ENCODE measurements at regions not wholly inside any gene's neighbourhood (a gene's known extent, or its start where the extent isn't known, plus 50 kb on each side); places are given as distances from the start of the nearest gene placed in this dataset.
A peak's percentile ranks its signal among the peaks of the same experiment; 100 is the strongest.
"Not testable (repeated sequence)": the region's sequence is repeated elsewhere in the genome, so short reads cannot be mapped to it uniquely, and the experiment has no call there.

DNA sequence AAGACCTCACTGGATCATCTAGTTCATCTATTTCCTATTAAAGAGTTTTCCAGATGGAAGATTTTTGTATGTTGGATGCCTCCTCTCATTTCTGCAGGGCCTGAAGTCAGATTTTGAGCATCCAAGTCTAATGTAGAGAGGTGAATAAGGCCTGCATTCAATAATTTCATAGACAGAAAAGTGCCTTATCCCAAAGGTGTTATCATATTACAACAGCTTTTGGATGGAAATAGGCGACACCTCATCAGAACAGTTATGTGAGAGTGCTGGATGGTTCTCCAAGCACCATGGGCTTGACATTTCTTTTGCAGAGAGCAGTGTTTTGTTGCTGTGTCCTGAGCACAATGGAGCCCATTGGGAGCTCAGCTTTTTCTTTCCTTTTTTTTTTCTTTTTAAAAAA lies 162.4 kb upstream of the MEOX2 start:
- no peak for DNase-seq

DNA sequence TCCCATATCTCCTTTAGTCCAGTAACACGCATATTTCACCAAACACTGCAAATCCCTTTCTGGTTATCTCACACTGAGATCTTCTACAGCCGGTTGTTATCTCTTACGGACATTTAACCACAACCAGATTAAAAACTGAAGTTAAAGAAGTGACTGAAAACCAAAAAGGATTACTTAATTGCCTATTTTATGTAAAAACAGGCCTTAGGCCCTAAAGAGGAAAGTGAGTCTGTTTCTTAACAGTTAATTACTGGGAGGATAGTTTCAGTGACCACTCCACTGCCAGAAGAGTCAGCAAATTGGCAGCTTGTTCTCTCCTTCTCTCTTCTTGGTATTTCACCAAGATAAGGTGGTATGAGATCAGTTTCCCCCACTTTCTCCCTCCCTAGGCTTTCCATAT lies 161.9 kb upstream of the MEOX2 start:
- DNase-seq: no peak

DNA sequence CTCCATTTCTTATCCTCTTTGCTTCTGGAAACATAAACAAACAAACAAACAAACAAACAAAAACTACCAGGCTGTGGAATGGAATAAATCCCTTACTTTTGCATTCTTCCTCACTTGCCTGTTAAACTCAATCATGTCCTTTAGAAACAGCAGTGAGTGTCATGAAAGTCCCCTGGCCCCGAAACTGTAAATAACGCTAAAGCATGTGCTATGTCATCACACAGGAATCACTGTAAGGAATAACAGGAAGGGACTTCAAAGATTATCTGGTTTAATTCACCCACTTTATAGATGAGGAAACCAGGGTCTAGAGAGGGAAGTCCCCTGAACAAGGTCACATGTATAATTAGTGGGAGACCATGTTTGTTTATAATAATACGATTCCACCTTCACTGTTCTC lies 159.4 kb upstream of the MEOX2 start:
- no peak for DNase-seq

DNA sequence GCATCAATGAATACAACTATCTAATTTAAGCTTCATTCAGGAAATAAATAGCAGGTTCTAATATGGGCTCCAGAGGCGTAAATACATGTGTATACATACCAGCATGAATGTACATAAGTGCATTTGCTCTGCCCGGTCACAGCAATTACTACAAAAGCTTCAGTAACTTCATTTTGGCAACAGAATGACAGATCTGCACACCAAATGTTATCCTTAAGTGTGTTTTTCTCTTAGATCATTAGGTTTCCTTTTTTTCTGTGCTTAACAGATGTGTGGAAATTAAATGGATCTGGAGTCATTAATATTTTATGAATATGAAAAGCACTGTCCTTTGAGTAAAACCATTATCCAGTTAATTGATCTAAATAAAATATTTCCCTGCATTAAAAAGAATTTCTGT lies 159.0 kb upstream of the MEOX2 start:
- DNase-seq: no peak

DNA sequence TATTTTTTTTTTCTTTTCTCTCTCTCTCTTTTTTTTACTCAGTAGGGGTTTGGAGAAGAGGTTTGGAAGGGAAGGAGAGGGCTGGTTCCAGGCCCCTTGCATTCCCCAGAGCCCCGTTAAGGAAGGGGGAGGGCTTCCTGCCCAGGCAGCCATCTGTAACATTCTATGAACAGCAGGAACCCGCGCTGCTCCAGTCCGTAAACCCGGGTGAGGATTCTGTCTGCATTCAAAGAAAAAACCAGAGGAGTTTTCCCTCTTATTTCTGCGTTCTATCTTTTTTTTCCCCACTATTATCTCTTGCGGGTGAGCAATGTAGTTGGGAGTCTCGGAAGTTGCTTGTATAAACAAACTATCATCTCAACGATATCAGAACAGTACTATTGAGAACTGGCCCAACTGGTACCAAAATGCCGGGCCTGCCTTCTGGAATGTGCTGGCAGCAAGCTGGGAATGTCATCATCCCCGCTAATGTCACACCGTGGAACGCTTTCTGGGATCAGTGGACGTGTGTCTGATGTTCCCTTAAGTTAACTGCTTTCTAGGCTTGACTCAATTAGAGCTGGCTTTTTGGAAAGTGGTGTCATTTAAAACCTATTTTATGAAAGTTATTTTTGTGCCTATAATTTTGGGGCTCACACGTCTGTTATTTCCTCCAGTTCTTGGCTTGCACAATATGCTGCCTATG lies 153.1 kb upstream of the MEOX2 start:
- no peak for DNase-seq

DNA sequence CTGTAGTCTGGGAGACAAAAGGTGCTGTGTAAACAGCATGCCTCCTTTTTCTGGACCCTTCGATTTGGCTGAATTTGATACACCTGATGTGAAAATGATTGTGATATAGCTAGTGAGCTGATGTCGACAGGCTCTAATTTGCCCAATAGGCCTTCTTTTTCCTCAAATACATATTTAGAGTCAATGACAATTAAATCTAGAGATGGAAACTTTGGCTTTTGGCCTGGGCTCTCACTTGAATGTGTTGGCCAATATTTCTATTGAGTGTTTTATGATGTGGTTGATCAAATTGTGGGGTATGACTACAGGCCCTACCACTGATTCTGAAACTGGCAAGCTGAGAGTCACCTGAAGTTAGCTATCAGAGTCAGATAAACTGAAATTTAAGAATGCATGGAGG lies 151.8 kb upstream of the MEOX2 start:
- no peak for DNase-seq

DNA sequence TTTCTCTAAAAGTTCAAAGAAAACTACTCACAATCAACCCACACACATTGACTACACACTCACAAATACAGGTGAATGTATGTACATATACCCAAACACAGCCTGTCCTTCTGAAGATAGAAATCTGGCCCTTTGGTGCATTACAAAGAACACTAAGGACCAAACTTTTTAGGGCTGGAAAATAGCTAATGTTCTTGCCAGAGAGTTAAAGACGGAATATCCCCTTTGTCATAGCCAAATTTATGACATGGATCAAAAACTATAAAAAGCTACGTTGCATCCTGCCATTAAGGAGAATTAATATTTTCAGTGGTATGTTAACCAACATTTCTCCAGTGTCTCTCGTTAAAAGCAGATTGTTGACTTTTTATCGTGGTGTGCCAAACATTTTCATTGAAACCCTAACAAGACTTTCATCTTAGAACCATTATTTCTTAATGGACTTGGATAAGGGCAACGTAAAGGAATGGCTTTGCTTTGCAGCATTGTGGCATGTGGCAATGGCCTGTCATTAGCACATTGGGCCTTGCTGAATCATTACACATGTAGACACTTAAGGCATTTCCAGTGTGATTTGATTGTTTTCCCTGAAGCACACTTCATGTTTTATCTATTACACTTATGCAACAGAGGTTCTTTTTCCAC lies 150.9 kb upstream of the MEOX2 start:
- no peak for DNase-seq

DNA sequence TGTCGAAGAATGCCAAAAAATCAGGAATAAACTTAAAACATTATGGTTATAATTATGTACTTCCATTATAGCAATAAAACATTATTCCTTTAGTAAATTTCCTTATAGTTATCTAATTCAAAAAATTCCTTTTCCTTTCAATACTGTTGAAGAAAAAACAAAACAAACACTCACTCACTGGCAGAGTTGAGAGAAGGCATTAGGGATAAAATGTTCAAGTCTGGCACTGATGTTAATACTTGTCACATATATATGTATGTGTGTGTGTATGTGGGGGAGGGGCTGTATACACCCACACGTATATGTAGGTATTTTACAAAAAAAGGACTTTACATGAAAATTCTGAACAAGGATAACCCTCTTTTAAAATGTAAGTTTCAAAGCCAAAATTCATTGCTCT lies 150.2 kb upstream of the MEOX2 start:
- DNase-seq: no peak

DNA sequence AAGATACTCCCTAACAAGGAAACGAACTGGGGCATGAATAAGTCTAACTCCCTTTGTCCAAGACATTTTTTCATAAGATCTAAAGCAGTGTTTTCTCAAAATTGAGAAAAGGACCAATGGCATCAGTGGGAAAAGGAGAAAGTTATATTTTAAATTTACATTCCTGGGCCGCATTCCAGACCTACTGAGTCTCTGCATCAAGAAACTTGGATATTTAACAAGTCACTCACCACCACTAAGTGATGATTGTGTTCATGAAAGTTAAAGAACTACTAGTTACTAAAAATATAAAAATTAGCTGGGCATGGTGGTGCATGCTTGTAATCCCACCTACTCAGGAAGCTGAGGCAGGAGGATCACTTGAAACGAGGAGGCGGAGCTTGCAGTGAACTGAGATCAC lies 149.6 kb upstream of the MEOX2 start:
- no peak for DNase-seq

DNA sequence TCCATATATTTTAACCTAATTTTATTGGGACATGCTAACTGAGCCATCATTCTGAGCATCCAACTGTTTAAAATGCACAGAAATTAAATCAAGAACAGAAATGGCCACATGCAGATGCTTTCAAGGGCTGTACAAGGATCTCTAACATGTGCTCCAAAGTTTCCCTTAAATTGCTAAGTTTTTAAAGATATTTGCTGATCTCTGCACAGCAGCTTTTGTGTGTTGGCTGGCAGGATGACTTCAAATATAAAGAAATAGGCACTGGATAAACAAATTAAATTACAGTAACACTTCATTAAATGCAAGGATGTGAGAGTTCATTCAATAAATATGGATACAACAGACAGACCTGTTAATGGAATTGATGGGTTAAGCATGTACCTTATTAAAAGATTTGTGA lies 148.0 kb upstream of the MEOX2 start:
- no peak for DNase-seq

DNA sequence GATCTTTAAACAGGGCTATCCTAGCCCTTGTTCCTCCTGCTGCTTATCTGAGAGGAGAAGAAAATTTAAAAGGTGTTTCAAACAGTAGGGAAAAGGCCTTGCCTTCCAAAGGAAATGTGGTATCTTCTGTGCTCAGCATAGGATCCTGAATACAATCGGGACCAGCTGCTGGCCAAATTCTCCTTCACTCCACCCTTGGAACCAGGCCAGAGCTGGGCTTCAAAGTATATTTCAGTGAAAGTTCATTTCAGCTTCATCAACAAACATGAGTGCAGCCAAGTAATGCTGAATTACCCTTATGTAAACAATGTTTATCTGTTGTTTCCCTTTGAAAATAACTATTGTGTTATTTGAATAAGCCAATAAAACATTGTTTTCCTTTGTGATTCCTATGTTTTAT lies 146.5 kb upstream of the MEOX2 start:
- peak; percentile 84 for DNase-seq

DNA sequence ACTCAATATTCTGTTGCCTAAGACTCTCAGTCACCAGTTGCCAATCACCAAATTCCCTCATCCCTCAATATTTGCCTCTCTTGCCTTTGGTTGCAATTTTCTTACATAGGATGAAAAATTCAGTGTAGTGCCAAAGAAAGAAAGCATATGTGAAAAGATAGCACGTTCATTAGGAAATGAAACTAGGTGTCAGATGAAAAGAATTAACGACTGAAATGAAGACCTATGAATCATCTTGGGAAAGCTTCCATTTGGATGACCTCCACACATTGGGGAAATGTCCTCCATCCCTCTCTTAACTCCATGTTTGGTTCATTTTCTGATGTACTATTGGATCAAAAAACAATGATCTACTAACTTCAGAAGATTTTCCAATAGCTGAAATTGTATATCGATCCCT lies 145.1 kb upstream of the MEOX2 start:
- no peak for DNase-seq

DNA sequence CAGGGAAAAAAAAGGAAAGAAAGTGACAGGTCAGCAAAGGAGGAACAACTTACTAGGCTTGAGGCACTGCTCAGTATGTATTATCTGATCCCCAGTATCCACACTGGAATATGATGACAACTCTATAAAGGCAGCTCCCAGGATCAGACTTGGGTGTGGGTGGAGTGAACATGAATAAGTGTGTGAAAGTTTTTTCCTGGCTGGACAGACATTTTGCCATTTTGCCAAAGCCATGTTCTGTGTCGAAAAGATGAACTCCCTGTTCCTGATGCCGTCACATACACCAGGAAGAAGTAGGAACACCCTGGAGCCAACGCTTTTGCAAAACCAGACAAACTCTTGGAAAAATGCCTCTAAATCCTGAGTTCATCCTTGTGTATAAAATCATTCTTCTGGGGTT lies 143.2 kb upstream of the MEOX2 start:
- DNase-seq: no peak

DNA sequence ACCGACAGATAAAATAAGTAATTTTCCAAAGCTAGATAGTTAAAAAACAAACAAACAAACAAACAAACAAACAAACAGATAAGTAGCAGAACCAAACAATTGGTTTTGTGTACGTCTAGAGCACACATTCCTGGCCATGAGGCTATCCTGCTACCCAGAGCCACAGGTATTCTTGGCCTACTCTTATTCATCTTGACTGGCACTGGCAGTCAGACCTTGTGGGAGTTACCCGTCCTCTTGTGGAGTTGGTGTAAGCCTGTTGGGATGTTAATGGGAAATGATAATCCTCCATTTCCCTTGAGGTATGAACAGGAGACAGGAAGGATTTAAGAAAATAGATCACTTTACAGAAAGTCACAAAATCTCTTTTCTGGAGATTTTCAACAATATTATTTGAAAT lies 142.4 kb upstream of the MEOX2 start:
- DNase-seq: no peak

DNA sequence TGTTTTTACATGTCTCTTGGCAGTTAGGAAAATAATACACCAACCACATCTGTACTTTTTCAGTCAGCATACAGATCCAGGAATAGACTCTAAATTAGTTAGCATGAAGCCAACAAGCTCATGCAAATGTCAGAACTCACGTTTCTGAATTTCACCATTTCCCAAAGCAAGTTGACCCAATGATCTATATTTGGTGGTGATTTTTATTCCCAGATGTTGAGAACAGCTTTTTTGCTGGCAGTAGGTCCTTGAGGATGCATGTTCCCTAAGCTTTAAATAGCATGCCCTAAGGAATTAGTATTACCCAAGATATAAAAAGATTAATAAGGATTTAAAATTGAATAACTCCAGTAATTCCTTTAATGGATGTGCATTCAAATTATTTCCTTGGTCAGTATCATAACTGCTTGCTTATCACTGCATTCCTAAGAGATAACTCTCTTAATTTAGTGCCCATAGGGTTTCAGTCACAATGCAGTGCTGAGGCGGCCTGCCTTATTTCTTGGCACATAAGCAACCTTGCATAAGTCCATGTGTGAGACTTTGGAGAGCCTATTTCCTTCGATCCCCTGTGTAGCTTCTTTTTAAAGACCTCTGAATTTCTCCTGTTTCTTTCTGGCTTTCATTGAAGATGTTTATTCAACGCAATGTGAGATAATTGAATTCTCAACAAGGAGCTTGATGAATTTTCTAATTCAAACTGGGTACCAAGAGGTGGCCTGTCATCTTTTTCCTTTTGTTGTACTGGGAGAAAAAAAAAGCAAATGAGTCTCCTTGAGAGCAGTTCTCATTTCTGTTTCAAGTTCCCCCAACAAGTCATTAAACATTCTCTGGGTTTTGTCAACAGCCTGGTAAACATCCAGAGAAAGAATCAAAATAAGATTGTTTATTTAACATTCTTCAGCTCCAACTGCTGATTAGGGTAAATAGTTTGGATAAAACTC lies 135.3 kb upstream of the MEOX2 start:
- no peak for DNase-seq

DNA sequence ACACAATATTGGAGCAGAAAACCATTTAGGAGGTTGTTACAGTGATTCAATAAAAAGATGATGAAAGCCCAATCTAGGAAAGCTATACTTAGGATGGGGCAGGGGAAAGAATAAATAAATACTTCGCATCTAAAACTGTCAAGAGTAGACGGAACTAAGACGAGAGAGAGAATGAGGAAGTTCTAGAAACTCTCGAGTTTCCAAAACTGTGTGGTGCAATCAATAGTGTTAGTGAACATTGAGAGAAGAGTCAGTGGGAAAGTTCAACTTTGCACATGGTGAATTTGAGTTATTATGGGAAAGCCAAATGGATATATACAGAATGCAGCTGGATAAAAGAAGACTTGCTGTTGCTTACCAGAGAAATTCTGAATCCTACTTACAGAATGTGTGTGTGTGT lies 133.8 kb upstream of the MEOX2 start:
- no peak for DNase-seq

DNA sequence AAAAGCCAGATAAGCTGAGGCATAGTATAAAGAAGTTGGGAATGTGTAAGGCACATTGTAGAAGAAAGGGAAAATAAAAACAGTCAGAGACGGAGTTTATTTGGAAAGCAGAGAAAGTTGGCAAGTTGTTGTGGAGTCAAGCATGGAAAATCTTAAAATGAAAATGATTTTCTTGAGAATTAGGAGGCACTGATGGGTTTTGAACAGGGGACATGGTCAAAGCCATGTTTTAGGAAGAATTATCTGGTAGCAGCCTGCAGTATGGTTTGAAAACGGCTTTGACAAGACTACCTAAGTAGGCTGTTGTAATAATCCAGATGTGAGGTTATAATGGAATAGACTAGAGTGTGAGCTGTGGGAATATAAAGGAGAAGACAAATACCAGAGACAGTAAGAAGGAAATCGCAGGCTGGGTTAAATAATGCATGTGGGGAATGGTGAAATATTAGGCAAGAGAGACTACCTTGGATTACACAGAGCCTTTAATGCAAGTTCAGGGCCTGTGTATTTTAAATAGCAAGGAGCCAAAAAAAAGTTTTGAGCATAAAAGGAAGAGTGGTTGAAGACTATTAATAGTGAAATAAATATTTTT lies 130.4 kb upstream of the MEOX2 start:
- DNase-seq: no peak

DNA sequence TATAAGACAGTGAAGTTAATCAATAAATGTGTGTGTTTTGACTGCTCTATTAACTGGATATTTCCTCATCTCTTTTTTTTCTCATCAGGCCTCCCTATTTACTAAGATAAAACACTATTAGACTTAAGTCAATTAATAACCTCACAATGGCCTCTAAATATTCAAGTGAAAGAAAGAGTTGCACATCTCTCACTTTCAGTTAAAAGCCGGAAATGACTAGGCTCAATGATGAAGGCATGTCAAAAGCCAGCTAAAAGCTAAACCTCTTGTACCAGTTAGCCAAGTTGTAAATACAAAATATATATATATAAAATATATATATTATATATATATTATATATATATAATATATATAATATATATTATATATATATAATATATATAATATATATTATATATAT lies 127.0 kb upstream of the MEOX2 start:
- no peak for DNase-seq

DNA sequence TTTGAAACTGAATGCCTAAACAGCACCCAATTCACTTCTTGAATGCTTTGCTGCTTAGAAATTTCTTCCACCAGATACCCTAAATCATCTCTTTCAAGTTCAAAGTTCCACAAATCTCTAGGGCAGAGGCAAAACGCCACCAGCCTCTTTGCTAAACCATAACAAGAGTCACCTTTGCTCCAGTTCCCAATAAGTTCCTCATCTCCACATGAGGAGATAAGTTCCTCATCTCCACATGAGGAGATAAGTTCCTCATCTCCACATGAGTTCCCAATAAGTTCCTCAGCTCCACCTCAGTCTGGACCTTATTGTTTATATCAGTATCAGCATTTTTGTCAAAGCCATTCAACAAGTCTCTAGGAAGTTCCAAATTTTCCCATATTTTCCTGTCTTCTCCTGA lies 123.9 kb upstream of the MEOX2 start:
- DNase-seq: not testable (repeated sequence)

DNA sequence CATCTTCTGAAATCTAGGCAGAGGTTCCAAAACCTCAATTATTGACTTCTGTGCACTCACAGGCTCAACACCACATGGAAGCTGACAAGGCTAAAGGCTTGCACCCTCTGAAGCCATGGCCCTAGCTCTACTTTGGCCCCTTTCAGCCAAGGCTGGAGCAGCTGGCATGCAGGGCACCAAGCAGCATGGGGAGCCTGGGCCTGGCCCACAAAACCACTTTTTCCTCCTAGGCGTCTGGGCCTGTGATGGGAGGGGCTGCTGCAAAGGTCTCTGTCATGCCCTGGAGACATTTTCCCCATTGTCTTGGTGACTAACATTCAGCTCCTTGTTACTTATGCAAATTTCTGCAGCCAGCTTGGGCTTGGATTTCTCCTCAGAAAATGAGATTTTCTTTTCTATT lies 123.5 kb upstream of the MEOX2 start:
- DNase-seq: not testable (repeated sequence)

DNA sequence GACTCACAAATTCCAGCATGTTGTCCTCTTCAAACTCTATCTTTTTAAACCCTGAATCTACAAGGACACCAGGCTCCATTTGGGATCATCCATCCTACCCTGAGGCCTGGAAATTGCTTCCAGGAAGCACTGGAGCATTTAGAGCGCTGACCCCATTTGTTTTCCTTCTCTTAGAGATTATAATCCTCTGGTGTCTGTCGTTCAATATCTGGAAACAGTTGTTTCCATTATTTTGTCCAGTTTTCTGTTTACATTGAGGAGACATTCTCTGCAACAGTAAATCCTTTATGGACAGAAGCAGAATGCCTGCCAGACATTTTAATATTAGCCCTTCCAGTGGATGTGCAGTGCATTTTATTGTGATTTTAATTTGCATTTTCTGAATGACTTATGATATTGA lies 119.4 kb upstream of the MEOX2 start:
- DNase-seq: no peak

DNA sequence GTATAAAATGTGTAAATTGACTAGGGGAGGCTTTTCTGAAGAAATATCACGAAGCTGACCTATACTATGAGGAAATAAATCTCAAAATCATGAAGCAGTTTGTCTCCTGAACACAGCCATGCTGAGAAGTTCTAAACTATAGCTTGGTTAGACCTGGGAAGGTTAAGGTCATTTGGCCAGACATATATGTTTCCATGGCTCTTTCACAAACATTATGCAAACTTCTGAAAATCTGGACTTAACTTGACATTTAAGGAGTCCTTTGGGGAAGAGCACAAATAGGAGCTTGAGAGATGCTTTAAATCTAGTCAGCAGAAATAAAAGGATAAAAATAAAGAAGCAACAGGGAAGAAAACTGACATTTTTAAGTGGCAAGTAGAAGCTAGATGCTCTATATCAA lies 115.9 kb upstream of the MEOX2 start:
- DNase-seq: no peak

DNA sequence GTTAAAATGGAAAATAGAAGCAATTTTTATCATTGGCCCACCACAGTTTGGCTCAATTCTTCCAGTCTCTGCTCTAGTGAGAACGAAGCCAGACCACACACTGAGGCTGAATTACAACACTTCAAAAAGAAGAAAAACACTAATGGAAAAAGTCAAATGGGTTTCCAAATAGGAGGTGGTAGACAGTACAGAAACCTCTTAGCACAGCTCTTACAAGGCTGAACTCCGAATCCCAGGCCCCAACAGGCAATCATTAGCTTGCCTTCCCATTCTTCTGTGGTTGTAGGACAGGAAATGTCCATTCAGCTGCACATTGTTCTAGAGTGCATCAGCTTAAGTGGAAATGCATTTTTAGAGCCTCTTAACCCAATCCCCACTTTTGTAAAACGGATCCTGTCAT lies 115.1 kb upstream of the MEOX2 start:
- DNase-seq: no peak

DNA sequence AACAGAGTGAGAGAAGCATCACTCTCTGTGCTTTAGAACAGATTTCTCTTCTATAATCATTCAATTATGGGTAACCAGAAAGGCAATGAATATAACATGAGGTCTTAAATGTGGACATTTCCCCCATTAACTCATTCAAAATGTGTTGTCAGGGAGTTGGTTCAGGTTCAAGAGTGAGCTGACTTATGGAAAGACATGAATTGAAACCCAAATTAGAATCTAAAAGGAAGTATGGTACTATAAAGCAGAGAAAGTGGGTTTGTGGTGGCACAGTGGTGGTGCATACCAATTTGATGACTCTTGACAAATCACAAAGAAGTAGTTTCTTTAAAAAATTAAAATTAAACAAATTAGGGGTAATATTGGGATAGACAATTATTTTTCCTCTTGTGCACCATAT lies 114.6 kb upstream of the MEOX2 start:
- DNase-seq: no peak

Data from NCI-H1105 treated with DMSO at 0.1 percent for 48 hours (cell line).